ENCODE measurements at regions not wholly inside any gene's neighbourhood (a gene's known extent, or its start where the extent isn't known, plus 50 kb on each side); places are given as distances from the start of the nearest gene placed in this dataset.
"Not testable (repeated sequence)": the region's sequence is repeated elsewhere in the genome, so short reads cannot be mapped to it uniquely, and the experiment has no call there.

GRCh38 chr13:110010404-110011138 is 224.2 kb upstream of the IRS2 start:
- DNase-seq (ENCODE audit: low spot score) (no peak), ATAC-seq (no peak)
- Mint-ChIP-seq H3K4me3 (no peak overlapping the region), H3K4me1 (ENCODE audit: low read depth in 2 of 2) (no peaks in the 10 kb centered on the region), H3K27ac (no peak overlapping the region), H3K27me3 (peaks cover 0 to 4% of the 10 kb centered on the region in 2 donors), H3K36me3 (no peaks in the 10 kb centered on the region), H3K9me3 (no peaks in the 10 kb centered on the region)

- ATAC-seq, result no peak
- H3K27me3 Mint-ChIP-seq, result peaks cover 0 to 4% of the 10 kb centered on the region in 2 donors
- H3K4me1 Mint-ChIP-seq (ENCODE audit: low read depth in 2 of 2), result no peaks in the 10 kb centered on the region
- no peak for DNase-seq (ENCODE audit: low spot score)
- no peak overlapping the region for H3K27ac Mint-ChIP-seq
- H3K36me3 Mint-ChIP-seq, result no peaks in the 10 kb centered on the region
- no peak overlapping the region for H3K4me3 Mint-ChIP-seq
- H3K9me3 Mint-ChIP-seq, result no peaks in the 10 kb centered on the region
Measured at GRCh38 chr13:110008816-110009215, 222.4 kb upstream of the IRS2 start.

GRCh38 chr13:110006304-110006703 is 219.9 kb upstream of the IRS2 start:
- Mint-ChIP-seq H3K9me3 (no peaks in the 10 kb centered on the region), H3K27ac (no peak overlapping the region), H3K27me3 (peaks cover 6 to 8% of the 10 kb centered on the region in 2 donors), H3K4me1 (ENCODE audit: low read depth in 2 of 2) (no peaks in the 10 kb centered on the region), H3K4me3 (no peak overlapping the region), H3K36me3 (no peaks in the 10 kb centered on the region)
- no peak for ATAC-seq
- no peak for DNase-seq (ENCODE audit: low spot score)

DNA sequence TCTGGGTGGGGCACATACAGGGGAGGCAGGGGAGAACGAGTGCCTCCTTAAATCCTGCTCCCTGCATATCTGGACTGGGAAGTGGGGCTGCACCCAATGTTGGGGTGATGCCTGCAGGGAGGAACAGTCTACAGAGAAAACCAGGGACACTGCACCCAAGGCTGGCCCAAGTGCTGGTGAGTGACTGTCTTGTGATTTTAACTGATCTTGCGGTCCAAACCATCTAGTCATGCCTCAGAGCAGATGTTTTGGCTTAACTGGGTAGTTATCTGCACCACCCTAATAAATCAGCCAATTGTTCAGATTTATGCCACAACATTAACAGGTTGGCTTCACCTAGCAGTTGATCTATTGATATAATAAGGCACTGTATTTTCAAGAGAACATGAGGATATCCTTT is 219.2 kb upstream of the IRS2 start:
- H3K4me1 Mint-ChIP-seq (ENCODE audit: low read depth in 2 of 2), result no peaks in the 10 kb centered on the region
- H3K27me3 Mint-ChIP-seq, result peaks cover 6 to 8% of the 10 kb centered on the region in 2 donors
- no peak overlapping the region for H3K27ac Mint-ChIP-seq
- no peaks in the 10 kb centered on the region for H3K9me3 Mint-ChIP-seq
- no peaks in the 10 kb centered on the region for H3K36me3 Mint-ChIP-seq
- no peak overlapping the region for H3K4me3 Mint-ChIP-seq
- no peak for DNase-seq (ENCODE audit: low spot score)
- no peak for ATAC-seq

DNA sequence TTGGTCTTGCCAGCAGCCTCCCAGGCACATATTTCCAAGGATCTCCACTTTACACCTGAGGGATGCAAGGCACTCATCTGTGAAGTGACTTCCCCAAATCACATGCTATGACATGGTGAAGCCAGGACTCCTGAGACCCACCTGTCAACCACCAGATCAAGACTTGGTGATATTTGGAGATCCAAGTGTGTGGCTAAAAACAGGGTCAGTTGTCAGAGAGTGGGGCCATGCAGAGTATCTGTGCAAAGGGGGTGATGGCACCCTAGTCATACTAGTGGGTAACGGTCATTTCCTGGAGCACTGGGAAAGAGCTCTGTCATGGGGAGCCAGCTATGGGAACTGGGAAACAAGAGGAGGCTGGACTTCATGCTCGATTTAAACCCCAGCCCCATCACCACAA is 218.4 kb upstream of the IRS2 start:
- H3K4me3 Mint-ChIP-seq, result no peak overlapping the region

GRCh38 chr13:110001670-110002275 is 215.4 kb upstream of the IRS2 start:
- no peak for ATAC-seq
- H3K4me1 Mint-ChIP-seq (ENCODE audit: low read depth in 2 of 2), result no peaks in the 10 kb centered on the region

More for the DNA sequence above, 218.4 kb upstream of the IRS2 start:
- DNase-seq (ENCODE audit: low spot score) (no peak), ATAC-seq (no peak)
- Mint-ChIP-seq H3K9me3 (no peaks in the 10 kb centered on the region), H3K27ac (no peak overlapping the region), H3K4me1 (ENCODE audit: low read depth in 2 of 2) (no peaks in the 10 kb centered on the region), H3K27me3 (peaks cover 6 to 8% of the 10 kb centered on the region in 2 donors), H3K36me3 (no peaks in the 10 kb centered on the region)

GRCh38 chr13:110000534-110001345 is 214.4 kb upstream of the IRS2 start:
- no peak overlapping the region for H3K4me3 Mint-ChIP-seq
- no peak for ATAC-seq
- no peaks in the 10 kb centered on the region for H3K36me3 Mint-ChIP-seq
- peaks cover 10 to 15% of the 10 kb centered on the region in 2 donors for H3K27me3 Mint-ChIP-seq
- H3K27ac Mint-ChIP-seq, result no peak overlapping the region
- H3K9me3 Mint-ChIP-seq, result no peaks in the 10 kb centered on the region
- H3K4me1 Mint-ChIP-seq (ENCODE audit: low read depth in 2 of 2), result no peaks in the 10 kb centered on the region
- no peak for DNase-seq (ENCODE audit: low spot score)

More at GRCh38 chr13:110001670-110002275, 215.4 kb upstream of the IRS2 start:
- H3K27me3 Mint-ChIP-seq, result peaks cover 10 to 15% of the 10 kb centered on the region in 2 donors
- H3K27ac Mint-ChIP-seq, result no peak overlapping the region
- no peaks in the 10 kb centered on the region for H3K36me3 Mint-ChIP-seq
- no peak overlapping the region for H3K4me3 Mint-ChIP-seq
- no peaks in the 10 kb centered on the region for H3K9me3 Mint-ChIP-seq
- DNase-seq (ENCODE audit: low spot score), result no peak

DNA sequence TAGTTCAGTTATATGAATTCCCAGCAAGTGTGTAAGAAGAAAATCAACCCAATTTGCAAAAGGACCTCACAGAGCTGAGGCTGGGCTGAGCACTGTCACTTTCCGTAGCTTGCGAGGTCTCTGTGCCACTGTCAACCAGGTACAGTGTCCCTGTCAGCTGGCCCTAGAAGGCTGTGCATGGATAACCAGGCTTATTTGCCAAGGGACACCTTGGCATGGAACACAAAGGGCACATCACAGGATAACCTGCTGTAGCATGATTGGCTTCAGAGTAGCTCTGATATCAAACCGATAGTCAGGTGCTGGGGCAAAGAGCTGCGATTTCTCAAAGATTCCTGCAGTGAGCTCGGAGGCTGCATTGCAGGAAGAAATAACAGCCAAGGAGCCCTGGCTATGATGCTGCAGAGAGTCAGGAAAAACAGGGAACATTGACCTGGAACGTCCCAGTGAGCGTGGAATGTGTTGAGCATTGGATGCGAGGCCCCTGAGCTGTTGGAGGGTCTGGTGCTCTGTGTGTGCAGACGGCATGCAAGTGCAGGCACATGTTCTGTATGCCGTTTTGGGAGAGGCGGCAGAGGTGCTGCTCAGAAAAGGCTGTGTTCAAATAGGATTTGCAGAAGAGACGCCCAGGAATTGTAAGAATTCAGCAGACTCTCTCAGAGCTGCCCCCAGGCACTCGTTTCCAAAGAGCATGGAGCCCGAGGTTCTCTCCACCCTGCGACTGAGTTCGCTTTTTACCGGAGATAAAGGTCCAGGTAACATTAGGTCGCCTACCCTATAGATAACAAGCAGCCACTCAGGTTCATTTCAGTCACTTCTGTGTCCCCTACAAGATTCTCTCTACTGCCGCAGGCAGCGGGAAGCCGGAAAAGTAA is 213.5 kb upstream of the IRS2 start:
- ATAC-seq, result no peak
- no peak for DNase-seq (ENCODE audit: low spot score)
- no peaks in the 10 kb centered on the region for H3K4me1 Mint-ChIP-seq (ENCODE audit: low read depth in 2 of 2)
- H3K27ac Mint-ChIP-seq, result no peak overlapping the region
- H3K9me3 Mint-ChIP-seq, result no peaks in the 10 kb centered on the region
- H3K4me3 Mint-ChIP-seq, result no peak overlapping the region
- H3K36me3 Mint-ChIP-seq, result no peaks in the 10 kb centered on the region
- peaks cover 10 to 15% of the 10 kb centered on the region in 2 donors for H3K27me3 Mint-ChIP-seq

DNA sequence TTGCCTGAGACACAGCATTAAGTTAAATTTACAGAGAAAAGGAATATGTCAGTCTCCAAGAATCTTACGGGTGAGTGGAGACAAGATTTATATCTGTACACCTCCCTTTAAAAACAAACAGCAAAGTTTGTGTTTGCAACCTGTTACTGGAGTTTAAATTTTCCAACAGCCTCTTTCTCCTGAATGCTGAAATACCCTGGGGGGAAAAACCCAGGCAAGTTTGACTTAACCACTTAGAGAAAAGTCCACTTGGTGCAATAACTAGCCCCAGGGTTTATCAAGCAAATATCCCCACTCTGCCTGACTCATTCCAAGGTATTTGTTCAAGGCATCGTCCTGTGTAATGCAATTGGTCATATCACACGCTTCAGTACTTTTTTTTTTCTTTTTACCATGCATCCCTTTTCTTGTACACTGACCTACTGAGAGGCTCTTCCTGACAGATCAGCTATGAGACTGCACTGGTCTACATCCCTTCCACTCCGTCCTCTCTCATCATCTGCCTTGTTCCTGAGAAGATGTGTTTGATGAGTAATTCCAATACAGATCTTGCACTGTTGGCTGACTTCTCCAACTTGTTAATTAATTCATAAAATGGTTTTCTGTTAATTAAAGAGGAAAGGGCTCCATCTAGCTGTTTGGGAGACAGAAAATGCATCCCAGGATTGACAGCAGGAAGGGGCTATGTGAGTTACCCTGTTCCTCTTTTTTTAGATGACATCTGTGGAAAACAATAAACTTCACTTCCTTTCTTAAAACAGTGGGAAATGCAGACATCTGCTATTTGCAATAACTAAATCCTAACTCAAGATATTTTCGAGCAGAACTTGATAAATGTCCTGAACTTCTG is 212.5 kb upstream of the IRS2 start:
- no peaks in the 10 kb centered on the region for H3K9me3 Mint-ChIP-seq
- ATAC-seq (peak in 1 of 2 donors; percentile 44), DNase-seq (ENCODE audit: low spot score) (no peak)
- peaks cover 10 to 15% of the 10 kb centered on the region in 2 donors for H3K27me3 Mint-ChIP-seq
- no peak overlapping the region for H3K4me3 Mint-ChIP-seq
- H3K4me1 Mint-ChIP-seq (ENCODE audit: low read depth in 2 of 2), result no peaks in the 10 kb centered on the region
- no peak overlapping the region for H3K27ac Mint-ChIP-seq
- no peaks in the 10 kb centered on the region for H3K36me3 Mint-ChIP-seq

DNA sequence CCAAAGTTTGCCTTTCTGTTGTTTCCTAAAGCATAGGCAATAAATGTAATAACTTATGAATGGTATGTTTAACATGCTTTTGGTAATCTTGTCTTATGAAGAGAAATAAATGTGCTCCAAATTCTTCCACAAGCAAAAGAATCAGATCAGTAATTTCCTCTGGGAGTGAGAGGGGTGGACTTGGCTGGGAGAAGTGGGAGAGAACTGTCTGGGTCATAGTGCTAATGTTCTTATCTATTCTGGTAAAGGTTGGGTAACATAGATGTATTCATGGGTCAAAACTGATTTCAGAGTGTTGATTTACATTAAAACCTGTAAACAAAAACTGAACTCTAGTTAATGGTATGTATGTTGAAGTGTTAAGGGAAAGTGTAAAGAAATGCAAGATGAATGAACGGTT is 211.7 kb upstream of the IRS2 start:
- Mint-ChIP-seq H3K4me1 (ENCODE audit: low read depth in 2 of 2) (no peaks in the 10 kb centered on the region), H3K36me3 (no peaks in the 10 kb centered on the region), H3K9me3 (no peaks in the 10 kb centered on the region), H3K4me3 (no peak overlapping the region), H3K27me3 (peaks cover 10 to 15% of the 10 kb centered on the region in 2 donors), H3K27ac (no peak overlapping the region)
- DNase-seq (ENCODE audit: low spot score) (no peak), ATAC-seq (no peak)

- not testable (repeated sequence) for H3K4me1 Mint-ChIP-seq (ENCODE audit: low read depth in 2 of 2); DNase-seq (ENCODE audit: low spot score); H3K4me3 Mint-ChIP-seq; ATAC-seq; H3K27ac Mint-ChIP-seq; H3K9me3 Mint-ChIP-seq; H3K36me3 Mint-ChIP-seq
- H3K27me3 Mint-ChIP-seq, result peaks cover 10 to 14% of the 10 kb centered on the region in 2 donors
Measured at GRCh38 chr13:109997056-109997595, 210.7 kb upstream of the IRS2 start.

DNA sequence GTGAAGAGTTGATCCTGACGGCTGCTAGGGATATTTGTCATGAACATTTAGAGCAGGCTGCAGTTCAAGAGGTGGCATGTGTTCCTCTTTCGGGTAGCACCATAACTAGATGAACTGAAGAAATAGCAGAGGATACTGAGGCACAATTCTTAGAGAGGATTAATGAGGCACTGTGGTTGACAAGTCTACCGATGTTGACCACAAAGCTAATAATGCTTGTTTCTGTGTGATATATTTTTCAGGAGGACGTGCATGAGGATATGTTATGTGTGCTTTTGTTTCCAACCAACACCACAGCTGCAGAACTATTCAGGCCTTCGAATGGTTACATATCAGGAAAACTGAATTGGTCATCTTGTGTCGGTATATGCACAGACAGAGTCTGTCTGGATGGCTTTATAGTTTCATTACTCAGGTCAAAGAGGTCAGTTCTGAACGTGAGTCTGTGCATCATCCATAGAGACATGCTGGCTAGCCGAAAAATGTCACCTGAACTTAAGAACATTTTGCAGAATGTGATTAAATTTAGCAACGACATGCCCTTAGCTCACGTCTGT is 210.1 kb upstream of the IRS2 start:
- H3K36me3 Mint-ChIP-seq, result no peaks in the 10 kb centered on the region
- H3K4me3 Mint-ChIP-seq, result no peak overlapping the region
- no peak overlapping the region for H3K27ac Mint-ChIP-seq
- peaks cover 6 to 8% of the 10 kb centered on the region in 2 donors for H3K27me3 Mint-ChIP-seq
- no peaks in the 10 kb centered on the region for H3K9me3 Mint-ChIP-seq
- ATAC-seq (no peak), DNase-seq (ENCODE audit: low spot score) (no peak)
- no peaks in the 10 kb centered on the region for H3K4me1 Mint-ChIP-seq (ENCODE audit: low read depth in 2 of 2)
